Mesenchymal stem cell (in vitro differentiated cells and primary cell): ENCODE measurements at regions not wholly inside any gene's neighbourhood (a gene's known extent, or its start where the extent isn't known, plus 50 kb on each side); places are given as distances from the start of the nearest gene placed in this dataset.

Experiments
- DNase-seq: peaks from one replicate; pipeline ENCODE4 v3.0.0-alpha.2; 2013
- H2AFZ ChIP-seq: one replicate; pipeline ENCODE4 v1.6.1; 2013; ENCODE audit warnings: low read depth, mild to moderate bottlenecking, control low read depth, inconsistent platforms, low read length, moderate library complexity
- H2AK5ac ChIP-seq: 2 replicates; pipeline ENCODE4 v1.6.1; 2013; ENCODE audit warnings: low read length, moderate library complexity, mild to moderate bottlenecking, inconsistent platforms; ENCODE audit not compliant: severe bottlenecking
- H2BK120ac ChIP-seq: one replicate; pipeline ENCODE4 v1.6.1; 2013; ENCODE audit warnings: low read depth, mild to moderate bottlenecking, inconsistent platforms, low read length, moderate library complexity
- H2BK12ac ChIP-seq, 2 experiments: one replicate each; pipeline ENCODE4 v1.6.1; 2013; ENCODE audit warnings: inconsistent platforms in 2 of 2, low read length in 2 of 2, mild to moderate bottlenecking in 2 of 2, moderate library complexity in 2 of 2, control low read depth in 1 of 2
- H2BK15ac ChIP-seq: one replicate; pipeline ENCODE4 v1.6.1; 2013; ENCODE audit warnings: mild to moderate bottlenecking, low read depth, inconsistent platforms; ENCODE audit not compliant: poor library complexity, severe bottlenecking
- H2BK5ac ChIP-seq: 2 replicates; pipeline ENCODE4 v1.6.1; 2013; ENCODE audit warnings: low read depth, mild to moderate bottlenecking, low read length, control low read depth, inconsistent platforms; ENCODE audit not compliant: poor library complexity, severe bottlenecking
- H3K14ac ChIP-seq, 2 experiments: one replicate each; pipeline ENCODE4 v1.6.1; 2013; ENCODE audit warnings: inconsistent platforms in 2 of 2, low read length in 2 of 2, control low read depth in 1 of 2, mild to moderate bottlenecking in 1 of 2, moderate library complexity in 1 of 2
- H3K18ac ChIP-seq, 2 experiments: one replicate each; pipeline ENCODE4 v1.6.1; 2013; ENCODE audit warnings: inconsistent platforms in 2 of 2, low read length in 2 of 2, control low read depth in 1 of 2, low read depth in 1 of 2, mild to moderate bottlenecking in 1 of 2
- H3K23ac ChIP-seq, 2 experiments: one replicate each; pipeline ENCODE4 v1.6.1; 2013; ENCODE audit warnings: inconsistent platforms in 2 of 2, low read length in 2 of 2, mild to moderate bottlenecking in 2 of 2, moderate library complexity in 2 of 2, control low read depth in 1 of 2
- H3K27ac ChIP-seq: 2 replicates; pipeline ENCODE4 v1.5.1; 2013; ENCODE audit warnings: mild to moderate bottlenecking, moderate library complexity, low read length, control low read depth, inconsistent platforms; ENCODE audit not compliant: poor library complexity, severe bottlenecking
- H3K27me3 ChIP-seq, 2 experiments: 2 replicates each; pipeline versions ENCODE4 v1.6.1 to v1.7.0; 2013; ENCODE audit warnings: low read length in 2 of 2, mild to moderate bottlenecking in 2 of 2, moderate library complexity in 2 of 2, control low read depth in 1 of 2, inconsistent platforms in 1 of 2; ENCODE audit not compliant: control insufficient read depth in 1 of 2, insufficient read depth in 1 of 2
- H3K36me3 ChIP-seq, 2 experiments: 2 replicates each; pipeline versions ENCODE4 v1.6.1 to v1.7.0; 2013; ENCODE audit warnings: low read length in 2 of 2, control low read depth in 1 of 2, inconsistent platforms in 1 of 2, low read depth in 1 of 2, mild to moderate bottlenecking in 1 of 2; ENCODE audit not compliant: insufficient read depth in 2 of 2, control insufficient read depth in 1 of 2
- H3K4ac ChIP-seq, 2 experiments: one replicate each; pipeline ENCODE4 v1.6.1; 2013; ENCODE audit warnings: inconsistent platforms in 2 of 2, low read length in 2 of 2, mild to moderate bottlenecking in 2 of 2, moderate library complexity in 2 of 2, control low read depth in 1 of 2, low read depth in 1 of 2
- H3K4me1 ChIP-seq: 2 replicates; pipeline ENCODE4 v1.6.1; 2013; ENCODE audit warnings: low read depth, low read length, control low read depth; ENCODE audit not compliant: control insufficient read depth, insufficient read depth
- H3K4me2 ChIP-seq: 2 replicates; pipeline ENCODE4 v1.6.1; 2013; ENCODE audit warnings: low read length, mild to moderate bottlenecking, inconsistent platforms; ENCODE audit not compliant: poor library complexity, severe bottlenecking
- H3K4me3 ChIP-seq, 2 experiments: 2 replicates each; pipeline versions ENCODE4 v1.5.1 to v1.7.0; 2013; ENCODE audit warnings: low read length in 2 of 2, mild to moderate bottlenecking in 2 of 2, control low read depth in 1 of 2, low read depth in 1 of 2; ENCODE audit not compliant: insufficient read depth in 1 of 2
- H3K79me1 ChIP-seq: replicated peaks from 2 replicates; pipeline ENCODE4 v1.6.1; 2013; ENCODE audit warnings: mild to moderate bottlenecking, control low read depth, low read length, inconsistent platforms; ENCODE audit not compliant: poor library complexity, severe bottlenecking
- H3K9ac ChIP-seq: 2 replicates; pipeline ENCODE4 v1.7.0; 2013; ENCODE audit warnings: mild to moderate bottlenecking, low read length, moderate library complexity
- H3K9me3 ChIP-seq: 2 replicates; pipeline ENCODE4 v1.7.0; 2013; ENCODE audit warnings: mild to moderate bottlenecking, low read length; ENCODE audit not compliant: control insufficient read depth
- H4K8ac ChIP-seq: one replicate; pipeline ENCODE4 v1.6.1; 2013; ENCODE audit warnings: inconsistent platforms, mild to moderate bottlenecking, low read length, moderate library complexity
- H4K91ac ChIP-seq: one replicate; pipeline ENCODE4 v1.6.1; 2013; ENCODE audit warnings: mild to moderate bottlenecking, low read length, inconsistent platforms
- WGBS: methylation state at CpG from one replicate; pipeline ENCODE4 v1.1.7; 2013; ENCODE audit warnings: mixed read lengths; 5-methylcytosine and 5-hydroxymethylcytosine counted together

DNA sequence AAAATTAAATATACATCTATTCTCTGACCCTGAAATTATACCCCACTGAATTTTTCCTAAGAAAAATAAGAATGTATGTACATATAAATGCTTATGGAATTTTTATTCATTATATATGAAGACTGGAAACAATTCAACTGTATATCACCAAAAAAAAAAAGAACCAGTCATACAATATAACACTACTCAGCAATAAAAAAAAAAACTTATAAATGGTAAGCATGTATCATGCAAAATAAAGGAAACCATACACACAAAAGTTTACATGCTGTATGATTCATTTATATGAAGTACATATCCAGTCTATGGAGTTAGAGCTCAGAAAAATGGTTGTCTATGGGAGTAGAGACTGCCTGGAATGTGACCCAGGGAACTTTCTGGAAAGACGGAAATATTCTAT is 199.4 kb upstream of the MIR17HG start:
- WGBS = no CpG with 5 or more reads among the region's 1 CpG
- Histone ChIP-seq H3K36me3 (no peaks in the 10 kb centered on the region), H2AFZ (no peak overlapping the region), H3K4me1 (no peaks in the 10 kb centered on the region), H2BK12ac (no peak overlapping the region), H2BK120ac (no peak overlapping the region), H3K27me3 (peaks cover 0 to 8% of the 10 kb centered on the region in 2 experiments), H3K79me1 (no peaks in the 10 kb centered on the region), H3K9ac (no peak overlapping the region), H4K8ac (no peak overlapping the region), H4K91ac (no peak overlapping the region), H2AK5ac (no peak overlapping the region), H3K23ac (no peak overlapping the region), H3K9me3 (no peaks in the 10 kb centered on the region), H2BK5ac (no peak overlapping the region), H3K14ac (no peak overlapping the region), H3K4me3 (no peak overlapping the region), H3K18ac (no peak overlapping the region), H3K4ac (no peak overlapping the region), H3K27ac (no peak overlapping the region), H3K4me2 (no peak overlapping the region), H2BK15ac (no peak overlapping the region)
- no peak for DNase-seq

DNA sequence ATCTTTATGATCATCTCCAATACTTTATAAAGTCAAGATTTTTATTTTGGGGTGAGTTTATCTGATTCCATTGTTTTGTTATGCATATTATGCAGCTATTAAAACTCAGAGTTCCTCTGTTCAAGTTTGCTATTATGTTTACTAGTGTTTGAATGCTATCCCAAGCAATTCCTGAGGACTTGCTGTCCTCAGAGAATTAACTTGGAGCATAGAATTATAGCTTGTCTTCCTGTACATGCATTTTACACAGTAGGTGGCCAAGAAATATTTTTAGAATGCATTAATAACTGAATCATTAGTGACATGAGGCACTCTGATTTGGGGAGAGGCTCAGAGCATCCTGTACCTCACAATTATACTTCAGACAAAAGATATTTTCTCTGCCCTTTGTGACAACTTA is 195.6 kb upstream of the MIR17HG start:
- Histone ChIP-seq H2AK5ac (no peak overlapping the region), H3K4me2 (no peak overlapping the region), H3K4ac (no peak overlapping the region), H3K36me3 (no peaks in the 10 kb centered on the region), H2BK120ac (no peak overlapping the region), H3K18ac (no peak overlapping the region), H3K9ac (no peak overlapping the region), H3K79me1 (no peaks in the 10 kb centered on the region), H4K91ac (no peak overlapping the region), H2BK12ac (no peak overlapping the region), H3K9me3 (no peaks in the 10 kb centered on the region), H3K27me3 (no peaks in the 10 kb centered on the region), H3K14ac (no peak overlapping the region), H4K8ac (no peak overlapping the region), H2AFZ (no peak overlapping the region), H2BK5ac (no peak overlapping the region), H3K23ac (no peak overlapping the region), H3K4me3 (no peak overlapping the region), H3K27ac (no peak overlapping the region), H2BK15ac (no peak overlapping the region), H3K4me1 (peaks cover 5% of the 10 kb centered on the region)
- DNase-seq = no peak

DNA sequence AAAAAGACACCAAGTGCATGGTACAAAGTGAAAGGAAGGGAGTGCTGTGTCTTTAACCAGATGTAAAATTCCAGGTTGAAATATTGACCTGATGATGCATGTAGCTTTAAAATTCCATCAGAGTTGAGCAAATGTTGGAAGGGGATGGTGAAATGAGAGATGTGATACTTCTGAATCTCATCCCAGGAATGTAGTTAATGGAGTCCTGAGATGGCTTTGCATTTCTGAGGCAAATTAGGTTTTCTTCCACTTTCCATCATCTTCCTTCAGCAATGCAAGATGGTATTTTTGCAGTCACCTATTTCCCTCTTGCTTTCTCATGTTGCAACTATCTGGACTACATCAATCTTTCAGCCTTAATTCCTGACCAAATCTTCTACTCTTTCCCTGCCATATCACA is 194.1 kb upstream of the MIR17HG start:
- H3K4ac ChIP-seq = no peak overlapping the region
- H3K27me3 ChIP-seq = no peaks in the 10 kb centered on the region
- H2BK12ac ChIP-seq = no peak overlapping the region
- H3K23ac ChIP-seq = no peak overlapping the region
- H3K4me1 ChIP-seq = peaks cover 5% of the 10 kb centered on the region
- no peak overlapping the region for H2BK120ac ChIP-seq
- peak overlapping the region; percentile 35 for H3K27ac ChIP-seq
- no peak overlapping the region for H2BK15ac ChIP-seq
- DNase-seq = no peak
- no peak overlapping the region for H2AK5ac ChIP-seq
- H3K14ac ChIP-seq = no peak overlapping the region
- H2AFZ ChIP-seq = no peak overlapping the region
- H3K4me3 ChIP-seq = no peak overlapping the region
- no peak overlapping the region for H3K4me2 ChIP-seq
- H3K36me3 ChIP-seq = no peaks in the 10 kb centered on the region
- H3K18ac ChIP-seq = no peak overlapping the region
- no peaks in the 10 kb centered on the region for H3K9me3 ChIP-seq
- H2BK5ac ChIP-seq = no peak overlapping the region
- H3K9ac ChIP-seq = no peak overlapping the region
- H4K91ac ChIP-seq = no peak overlapping the region
- H3K79me1 ChIP-seq = no peaks in the 10 kb centered on the region
- H4K8ac ChIP-seq = no peak overlapping the region

DNA sequence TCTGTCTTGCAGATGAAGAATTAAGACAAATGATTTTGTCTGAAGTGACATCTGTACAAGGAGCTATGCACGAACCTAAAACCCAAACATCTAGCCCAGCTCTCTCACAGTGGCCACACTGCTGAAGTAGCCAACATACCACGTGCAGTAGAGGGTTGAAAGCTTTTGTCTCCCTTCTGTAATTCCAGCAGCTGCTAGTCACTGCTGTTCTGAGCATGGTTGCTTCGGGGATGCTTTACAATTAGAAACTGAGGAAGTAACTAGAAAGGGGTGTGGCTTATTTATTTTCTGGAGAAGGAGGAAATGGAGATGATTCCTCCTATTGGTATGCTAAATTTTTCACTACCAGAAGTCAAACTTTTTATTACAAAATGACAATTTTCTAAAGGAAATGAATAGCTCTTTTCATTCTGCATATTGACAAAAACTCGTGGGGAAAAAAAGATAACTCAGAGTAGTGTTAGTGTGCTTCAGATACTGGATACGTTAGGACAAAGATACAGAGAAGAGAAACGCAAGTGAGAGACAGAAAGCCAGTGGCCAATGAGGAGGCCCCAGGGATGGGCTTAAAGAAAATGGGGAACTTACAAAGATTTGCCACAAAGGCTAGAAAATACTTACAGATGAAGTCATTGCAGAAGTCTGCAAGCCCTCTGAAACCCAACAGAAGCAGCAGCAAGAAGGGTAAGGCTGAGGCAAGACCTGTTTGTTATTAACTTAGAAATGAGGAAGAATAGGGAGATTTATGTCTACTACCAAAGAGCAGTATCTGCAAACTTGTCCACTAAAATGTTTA is 192.7 kb upstream of the MIR17HG start:
- no peak overlapping the region for H2AFZ ChIP-seq
- H2BK120ac ChIP-seq = no peak overlapping the region
- H3K18ac ChIP-seq = peak overlapping the region in 1 of 2 experiments; percentile 59
- 51% methylated on average over 6 of the region's 6 CpGs for WGBS
- H3K9me3 ChIP-seq = no peaks in the 10 kb centered on the region
- H2BK5ac ChIP-seq = peak overlapping the region; percentile 37
- peak overlapping the region; percentile 74 for H3K27ac ChIP-seq
- no peak overlapping the region for H3K9ac ChIP-seq
- H4K8ac ChIP-seq = peak overlapping the region; percentile 10
- H4K91ac ChIP-seq = no peak overlapping the region
- no peak overlapping the region for H3K4ac ChIP-seq
- no peak overlapping the region for H2BK12ac ChIP-seq
- peaks cover 5% of the 10 kb centered on the region for H3K4me1 ChIP-seq
- DNase-seq = peak; percentile 17
- H3K27me3 ChIP-seq = no peaks in the 10 kb centered on the region
- H3K36me3 ChIP-seq = no peaks in the 10 kb centered on the region
- no peak overlapping the region for H3K23ac ChIP-seq
- H2AK5ac ChIP-seq = no peak overlapping the region
- H2BK15ac ChIP-seq = no peak overlapping the region
- H3K79me1 ChIP-seq = no peaks in the 10 kb centered on the region
- no peak overlapping the region for H3K4me2 ChIP-seq
- H3K4me3 ChIP-seq = no peak overlapping the region
- H3K14ac ChIP-seq = no peak overlapping the region
